GM12878 (cell line): ENCODE measurements at regions not wholly inside any gene's neighbourhood (a gene's known extent, or its start where the extent isn't known, plus 50 kb on each side); places are given as distances from the start of the nearest gene placed in this dataset.

Experiments used
- ATAC-seq: fragments of 200-7000 bp; cut with Tn5 transposase; 3 replicates; pipeline ENCODE4 v1.9.1; 2020; ENCODE audit warnings: mild to moderate bottlenecking, moderate library complexity
- BruUV-seq: library from RNA; stranded (reverse); fragments of 400-500 nt; replicated peaks from 2 replicates; lab custom pipeline; 2021; lab: Mats Ljungman, UMichigan
- CTCF ChIA-PET: fragments of 300-600 bp; sonication (Branson Sonifier 250); formaldehyde crosslinking; extraction: SDS; loops from one replicate; lab custom pipeline; 2021; ENCODE audit warnings: inconsistent platforms; lab: Yijun Ruan, JAX
- POLR2A ChIA-PET: fragments of 350-600 bp; formaldehyde crosslinking; extraction: SDS; loops from one replicate; lab custom pipeline; 2021; ENCODE audit warnings: inconsistent platforms; lab: Charles Lee
- RAD21 ChIA-PET: fragments of 300-600 bp; sonication (Branson Sonifier 250); formaldehyde crosslinking; loops from one replicate; lab custom pipeline; 2023; ENCODE audit warnings: antibody characterized with exemption; ENCODE audit not compliant: unreplicated experiment; lab: Charles Lee
- SMC1A ChIA-PET: fragments of 300-600 bp; sonication (Branson Sonifier 250); formaldehyde crosslinking; loops from one replicate; lab custom pipeline; 2023; ENCODE audit not compliant: unreplicated experiment, uncharacterized antibody; lab: Charles Lee
- DNase-seq: peaks from one replicate; pipeline ENCODE4 v3.0.0-alpha.2; 2011; ENCODE audit warnings: low read depth, low spot score
- FAIRE-seq: peaks from 3 replicates; lab custom pipeline; 2011; peaks lifted over from hg19 to GRCh38; lab: Jason Lieb, UNC
- H2AFZ ChIP-seq: 2 replicates; pipeline ENCODE4 v1.6.0; 2011; ENCODE audit warnings: low read depth, low read length, control low read depth; ENCODE audit not compliant: control insufficient read depth
- H3K27ac ChIP-seq: 2 replicates; pipeline ENCODE4 v1.5.1; 2011; ENCODE audit warnings: control low read depth; ENCODE audit not compliant: control insufficient read depth, insufficient read depth
- H3K27me3 ChIP-seq, 2 experiments: replicated peaks in 1 of 2; 2 replicates each; pipeline versions ENCODE4 v1.6.0 to v1.6.1; 2011; ENCODE audit warnings: low read length in 1 of 2; ENCODE audit not compliant: control insufficient read depth in 2 of 2, insufficient read depth in 2 of 2
- H3K36me3 ChIP-seq, 2 experiments: 2 replicates each; pipeline ENCODE4 v1.5.1; 2011; ENCODE audit warnings: low read length in 1 of 2; ENCODE audit not compliant: control insufficient read depth in 2 of 2, insufficient read depth in 2 of 2
- H3K4me1 ChIP-seq: 2 replicates; pipeline ENCODE4 v1.6.1; 2011; ENCODE audit warnings: mild to moderate bottlenecking, low read length, moderate library complexity, mixed read lengths; ENCODE audit not compliant: control insufficient read depth, insufficient read depth
- H3K4me2 ChIP-seq: 2 replicates; pipeline ENCODE4 v1.6.0; 2011; ENCODE audit warnings: control low read depth; ENCODE audit not compliant: control insufficient read depth, insufficient read depth
- H3K4me3 ChIP-seq: fragments of 200-600 bp; sonication (generic); 2 replicates; pipeline ENCODE4 v1.5.1; 2016
- H3K79me2 ChIP-seq: 2 replicates; pipeline ENCODE4 v1.6.0; 2011; ENCODE audit warnings: low read length; ENCODE audit not compliant: control insufficient read depth, insufficient read depth
- H3K9ac ChIP-seq: 2 replicates; pipeline ENCODE4 v1.8.0; 2011; ENCODE audit warnings: low read length, control low read depth, mixed read lengths; ENCODE audit not compliant: control insufficient read depth, insufficient read depth
- H3K9me3 ChIP-seq: replicated peaks from 3 replicates; pipeline ENCODE4 v1.5.1; 2011; ENCODE audit warnings: mild to moderate bottlenecking, low read length; ENCODE audit not compliant: control insufficient read depth, insufficient read depth
- H4K20me1 ChIP-seq: 2 replicates; pipeline ENCODE4 v1.6.0; 2011; ENCODE audit not compliant: control insufficient read depth, insufficient read depth
- BACH1 ChIP-seq: fragments of 450-650 bp; IDR thresholded peaks from 2 replicates; pipeline ENCODE4 v1.6.1; 2017; ENCODE audit warnings: mild to moderate bottlenecking, borderline replicate concordance
- BCL11A ChIP-seq: IDR thresholded peaks from 2 replicates; pipeline ENCODE4 v1.6.1; 2011; ENCODE audit warnings: low read depth, low read length
- BHLHE40 ChIP-seq, 2 experiments: fragments of 450-650 bp in 1 of 2; IDR thresholded peaks; 2 replicates each; pipeline ENCODE4 v1.6.1; 2011 to 2017; ENCODE audit warnings: low read depth in 2 of 2, borderline replicate concordance in 1 of 2, improper control_type of control experiment in 1 of 2, low read length in 1 of 2, mild to moderate bottlenecking in 1 of 2
- CBX3 ChIP-seq: fragments of 200-600 bp; sonication (generic); IDR thresholded peaks from 2 replicates; pipeline ENCODE4 v1.6.1; 2016; ENCODE audit warnings: low read depth, borderline replicate concordance
- CREB1 ChIP-seq: IDR thresholded peaks from 2 replicates; pipeline ENCODE4 v1.6.1; 2012; ENCODE audit warnings: low read depth, mild to moderate bottlenecking, inconsistent platforms
- FOXK2 ChIP-seq: fragments of 450-650 bp; IDR thresholded peaks from 2 replicates; pipeline ENCODE4 v1.6.1; 2017; ENCODE audit warnings: mild to moderate bottlenecking, moderate library complexity
- GATAD2B ChIP-seq: fragments of 450-650 bp; conservative IDR thresholded peaks from 2 replicates; pipeline ENCODE4 v1.6.1; 2017; ENCODE audit warnings: low read depth, mild to moderate bottlenecking, moderate library complexity
- HDAC6 ChIP-seq: fragments of 200-600 bp; sonication (generic); IDR thresholded peaks from one replicate; pipeline ENCODE4 v1.8.0; 2017; ENCODE audit warnings: antibody characterized with exemption; ENCODE audit not compliant: unreplicated experiment
- LARP7 ChIP-seq: fragments of 450-650 bp; IDR thresholded peaks from 2 replicates; pipeline ENCODE4 v1.6.1; 2017; ENCODE audit warnings: mild to moderate bottlenecking
- MYB ChIP-seq: fragments of 150-350 bp; IDR thresholded peaks from 2 replicates; pipeline ENCODE4 v1.6.1; 2014; ENCODE audit warnings: mild to moderate bottlenecking, low read depth, low read length, borderline replicate concordance
- NR2F1 ChIP-seq: fragments of 450-650 bp; conservative IDR thresholded peaks from 2 replicates; pipeline ENCODE4 v1.6.1; 2017; ENCODE audit warnings: mild to moderate bottlenecking
- SIN3A ChIP-seq: IDR thresholded peaks from 2 replicates; pipeline ENCODE4 v1.6.1; 2012; ENCODE audit warnings: low read depth, low read length, improper control_type of control experiment
- TARDBP ChIP-seq: IDR thresholded peaks from 2 replicates; pipeline ENCODE4 v1.6.1; 2016; ENCODE audit warnings: borderline replicate concordance
- ZNF217 ChIP-seq: fragments of 450-650 bp; IDR thresholded peaks from 2 replicates; pipeline ENCODE4 v1.6.1; 2017; ENCODE audit warnings: antibody characterized with exemption, mild to moderate bottlenecking
- ZZZ3 ChIP-seq: IDR thresholded peaks from 2 replicates; pipeline ENCODE4 v1.6.1; 2011; ENCODE audit warnings: low read depth; ENCODE audit not compliant: control insufficient read depth, insufficient read length
- WGBS: methylation state at CpG from one replicate; pipeline ENCODE4 v1.1.6; 2016; ENCODE audit warnings: low lambda C conversion rate; ENCODE audit not compliant: insufficient replicate concordance, insufficient coverage; ENCODE audit errors: missing lambda C conversion rate; 5-methylcytosine and 5-hydroxymethylcytosine counted together
- in situ Hi-C: fragments of 300-500 bp; cut with MboI; formaldehyde crosslinking; loops from 9 replicates; pipeline ENCODE4 v1.14.3; 2018; ENCODE audit warnings: mixed read lengths
- intact Hi-C: fragments of 100-400 bp; cut with micrococcal nuclease; formaldehyde crosslinking; loops from one replicate; pipeline ENCODE4 v1.14.2; 2022; ENCODE audit not compliant: unreplicated experiment
- TF ChIP-seq, protein P1 (sequence below): IDR thresholded peaks from 2 replicates; pipeline ENCODE4 v1.6.1; 2012; ENCODE audit warnings: low read depth, low read length, improper control_type of control experiment
- TF ChIP-seq, protein P2 (sequence below): fragments of 150-350 bp; IDR thresholded peaks from 2 replicates; pipeline ENCODE4 v1.6.1; 2014; ENCODE audit warnings: mild to moderate bottlenecking, low read depth, low read length
- TF ChIP-seq, protein P3 (sequence below): IDR thresholded peaks from 2 replicates; pipeline ENCODE4 v1.6.1; 2012; ENCODE audit warnings: low read depth, low read length, improper control_type of control experiment
- TF ChIP-seq, protein P4 (sequence below): fragments of 450-650 bp; IDR thresholded peaks from 2 replicates; pipeline ENCODE4 v1.6.1; 2018; ENCODE audit warnings: borderline replicate concordance, mild to moderate bottlenecking; ENCODE audit not compliant: partially characterized antibody

DNA sequence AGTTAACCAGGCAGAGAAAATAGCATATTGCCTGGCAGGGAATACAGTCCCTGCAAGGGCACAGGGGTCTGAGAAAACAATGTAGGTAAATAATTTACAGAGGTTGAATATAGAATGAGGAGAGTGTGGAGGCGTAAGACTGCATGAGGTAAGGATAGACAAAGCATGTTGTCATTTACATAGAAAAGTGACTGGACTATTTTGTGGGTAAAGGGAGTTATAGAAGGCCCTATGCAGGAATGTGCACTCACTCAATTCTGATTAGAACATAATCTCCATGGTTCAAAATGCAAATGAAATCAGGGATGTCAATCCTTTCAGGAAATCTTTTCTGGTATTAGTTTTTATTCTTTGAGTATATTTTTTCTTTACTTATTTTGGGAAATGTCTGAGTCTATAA, 285.7 kb upstream of the SALL1 start (continued):
- TF ChIP-seq, protein P1, sequence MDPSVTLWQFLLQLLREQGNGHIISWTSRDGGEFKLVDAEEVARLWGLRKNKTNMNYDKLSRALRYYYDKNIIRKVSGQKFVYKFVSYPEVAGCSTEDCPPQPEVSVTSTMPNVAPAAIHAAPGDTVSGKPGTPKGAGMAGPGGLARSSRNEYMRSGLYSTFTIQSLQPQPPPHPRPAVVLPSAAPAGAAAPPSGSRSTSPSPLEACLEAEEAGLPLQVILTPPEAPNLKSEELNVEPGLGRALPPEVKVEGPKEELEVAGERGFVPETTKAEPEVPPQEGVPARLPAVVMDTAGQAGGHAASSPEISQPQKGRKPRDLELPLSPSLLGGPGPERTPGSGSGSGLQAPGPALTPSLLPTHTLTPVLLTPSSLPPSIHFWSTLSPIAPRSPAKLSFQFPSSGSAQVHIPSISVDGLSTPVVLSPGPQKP, result no peak
- TF ChIP-seq, protein P2, sequence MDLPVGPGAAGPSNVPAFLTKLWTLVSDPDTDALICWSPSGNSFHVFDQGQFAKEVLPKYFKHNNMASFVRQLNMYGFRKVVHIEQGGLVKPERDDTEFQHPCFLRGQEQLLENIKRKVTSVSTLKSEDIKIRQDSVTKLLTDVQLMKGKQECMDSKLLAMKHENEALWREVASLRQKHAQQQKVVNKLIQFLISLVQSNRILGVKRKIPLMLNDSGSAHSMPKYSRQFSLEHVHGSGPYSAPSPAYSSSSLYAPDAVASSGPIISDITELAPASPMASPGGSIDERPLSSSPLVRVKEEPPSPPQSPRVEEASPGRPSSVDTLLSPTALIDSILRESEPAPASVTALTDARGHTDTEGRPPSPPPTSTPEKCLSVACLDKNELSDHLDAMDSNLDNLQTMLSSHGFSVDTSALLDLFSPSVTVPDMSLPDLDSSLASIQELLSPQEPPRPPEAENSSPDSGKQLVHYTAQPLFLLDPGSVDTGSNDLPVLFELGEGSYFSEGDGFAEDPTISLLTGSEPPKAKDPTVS, result no peak
- TF ChIP-seq GATAD2B, result no peak
- TF ChIP-seq, protein P3, sequence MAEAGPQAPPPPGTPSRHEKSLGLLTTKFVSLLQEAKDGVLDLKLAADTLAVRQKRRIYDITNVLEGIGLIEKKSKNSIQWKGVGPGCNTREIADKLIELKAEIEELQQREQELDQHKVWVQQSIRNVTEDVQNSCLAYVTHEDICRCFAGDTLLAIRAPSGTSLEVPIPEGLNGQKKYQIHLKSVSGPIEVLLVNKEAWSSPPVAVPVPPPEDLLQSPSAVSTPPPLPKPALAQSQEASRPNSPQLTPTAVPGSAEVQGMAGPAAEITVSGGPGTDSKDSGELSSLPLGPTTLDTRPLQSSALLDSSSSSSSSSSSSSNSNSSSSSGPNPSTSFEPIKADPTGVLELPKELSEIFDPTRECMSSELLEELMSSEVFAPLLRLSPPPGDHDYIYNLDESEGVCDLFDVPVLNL, result no peak

DNA sequence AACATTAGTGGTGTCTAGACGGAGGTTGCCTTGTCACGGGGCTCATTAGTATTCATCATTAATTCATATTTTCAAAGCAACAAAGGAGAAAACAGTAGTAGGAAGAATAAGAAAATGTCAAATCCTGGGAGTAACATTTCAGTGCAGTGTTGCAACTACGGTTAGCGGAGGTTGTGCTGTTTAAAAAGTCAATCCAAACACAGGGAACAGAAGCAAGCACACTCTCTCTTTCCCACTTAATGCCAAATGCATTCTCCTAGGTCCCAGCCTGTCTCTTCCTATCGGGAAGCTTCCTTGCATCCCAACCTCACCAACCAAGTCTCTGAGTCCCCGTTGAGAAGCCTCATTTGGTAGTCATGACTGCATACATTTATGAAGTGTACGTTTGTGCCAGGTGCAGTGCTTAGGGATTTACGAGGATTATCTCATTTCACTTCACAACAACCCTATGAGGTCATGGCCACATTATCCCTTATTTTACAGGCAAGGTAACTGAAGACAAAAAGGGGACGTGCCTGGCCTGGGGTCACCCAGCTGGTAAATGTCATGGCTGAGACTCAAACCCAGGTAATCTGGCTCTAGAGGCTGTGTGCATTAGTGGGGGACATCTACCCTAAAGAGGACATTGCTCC, 283.6 kb upstream of the SALL1 start:
- Histone ChIP-seq H3K27me3 (no peaks in the 10 kb centered on the region), H3K4me1 (no peaks in the 10 kb centered on the region), H3K4me3 (no peak overlapping the region), H2AFZ (no peak overlapping the region), H3K36me3 (no peaks in the 10 kb centered on the region), H3K9me3 (no peaks in the 10 kb centered on the region), H4K20me1 (no peaks in the 10 kb centered on the region), H3K9ac (no peak overlapping the region), H3K4me2 (no peak overlapping the region), H3K27ac (no peak overlapping the region), H3K79me2 (no peaks in the 10 kb centered on the region)
- FAIRE-seq (no peak), ATAC-seq (no peak), DNase-seq (no peak)
- BruUV-seq, result no TSS peak
- POLR2A ChIA-PET, result no interaction called here
- CTCF ChIA-PET, result no interaction called here
- RAD21 ChIA-PET, result no interaction called here
- in situ Hi-C loops (no loop called here), intact Hi-C loops (no loop called here)
- WGBS, result 11% methylated on average over 9 of the region's 9 CpGs
- SMC1A ChIA-PET, result interaction anchor here (0.7 to 0.8 kb wide), 2 partner anchors 86 to 195 kb away, joined by 3 read pairs; no protein-coding TSS in a partner anchor
- TF ChIP-seq, protein P4, sequence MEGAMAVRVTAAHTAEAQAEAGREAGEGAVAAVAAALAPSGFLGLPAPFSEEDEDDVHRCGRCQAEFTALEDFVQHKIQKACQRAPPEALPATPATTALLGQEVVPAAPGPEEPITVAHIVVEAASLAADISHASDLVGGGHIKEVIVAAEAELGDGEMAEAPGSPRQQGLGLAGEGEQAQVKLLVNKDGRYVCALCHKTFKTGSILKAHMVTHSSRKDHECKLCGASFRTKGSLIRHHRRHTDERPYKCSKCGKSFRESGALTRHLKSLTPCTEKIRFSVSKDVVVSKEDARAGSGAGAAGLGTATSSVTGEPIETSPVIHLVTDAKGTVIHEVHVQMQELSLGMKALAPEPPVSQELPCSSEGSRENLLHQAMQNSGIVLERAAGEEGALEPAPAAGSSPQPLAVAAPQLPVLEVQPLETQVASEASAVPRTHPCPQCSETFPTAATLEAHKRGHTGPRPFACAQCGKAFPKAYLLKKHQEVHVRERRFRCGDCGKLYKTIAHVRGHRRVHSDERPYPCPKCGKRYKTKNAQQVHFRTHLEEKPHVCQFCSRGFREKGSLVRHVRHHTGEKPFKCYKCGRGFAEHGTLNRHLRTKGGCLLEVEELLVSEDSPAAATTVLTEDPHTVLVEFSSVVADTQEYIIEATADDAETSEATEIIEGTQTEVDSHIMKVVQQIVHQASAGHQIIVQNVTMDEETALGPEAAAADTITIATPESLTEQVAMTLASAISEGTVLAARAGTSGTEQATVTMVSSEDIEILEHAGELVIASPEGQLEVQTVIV, result no peak
- TF ChIP-seq TARDBP (no peak), BHLHE40 (IDR thresholded peaks at IDR 0.05; ENCODE audit: borderline replicate concordance in 1 of 2, low read depth in 2 of 2, low read length in 1 of 2) (no peak), HDAC6 (no peak), SIN3A (no peak), BCL11A (no peak), NR2F1 (no peak), ZNF217 (no peak), FOXK2 (no peak), CREB1 (no peak), BACH1 (no peak), CBX3 (no peak), LARP7 (no peak), MYB (no peak), ZZZ3 (no peak)
